ENCODE measurements at regions not wholly inside any gene's neighbourhood (a gene's known extent, or its start where the extent isn't known, plus 50 kb on each side); places are given as distances from the start of the nearest gene placed in this dataset.

DNA sequence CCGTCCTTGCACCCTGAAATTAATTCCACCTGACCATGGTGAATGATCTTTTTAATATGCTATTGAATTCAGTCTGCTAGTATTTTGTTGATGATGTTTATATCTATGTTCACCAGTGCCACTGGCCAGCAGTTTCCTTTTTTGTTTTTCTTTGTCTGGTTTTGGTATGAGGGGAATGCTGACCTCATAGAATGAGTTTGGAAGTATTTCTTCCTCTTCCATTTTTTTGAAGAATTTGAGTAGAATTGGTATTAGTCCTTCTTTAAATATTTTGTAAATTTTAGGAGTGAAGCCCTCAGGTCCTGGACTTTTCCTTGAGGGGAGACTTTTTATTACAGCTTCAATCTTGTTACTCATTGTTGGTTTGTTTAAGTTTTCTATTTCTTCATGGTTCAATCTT is 231.6 kb downstream of the MRPL39 start:
- no peak for DNase-seq

DNA sequence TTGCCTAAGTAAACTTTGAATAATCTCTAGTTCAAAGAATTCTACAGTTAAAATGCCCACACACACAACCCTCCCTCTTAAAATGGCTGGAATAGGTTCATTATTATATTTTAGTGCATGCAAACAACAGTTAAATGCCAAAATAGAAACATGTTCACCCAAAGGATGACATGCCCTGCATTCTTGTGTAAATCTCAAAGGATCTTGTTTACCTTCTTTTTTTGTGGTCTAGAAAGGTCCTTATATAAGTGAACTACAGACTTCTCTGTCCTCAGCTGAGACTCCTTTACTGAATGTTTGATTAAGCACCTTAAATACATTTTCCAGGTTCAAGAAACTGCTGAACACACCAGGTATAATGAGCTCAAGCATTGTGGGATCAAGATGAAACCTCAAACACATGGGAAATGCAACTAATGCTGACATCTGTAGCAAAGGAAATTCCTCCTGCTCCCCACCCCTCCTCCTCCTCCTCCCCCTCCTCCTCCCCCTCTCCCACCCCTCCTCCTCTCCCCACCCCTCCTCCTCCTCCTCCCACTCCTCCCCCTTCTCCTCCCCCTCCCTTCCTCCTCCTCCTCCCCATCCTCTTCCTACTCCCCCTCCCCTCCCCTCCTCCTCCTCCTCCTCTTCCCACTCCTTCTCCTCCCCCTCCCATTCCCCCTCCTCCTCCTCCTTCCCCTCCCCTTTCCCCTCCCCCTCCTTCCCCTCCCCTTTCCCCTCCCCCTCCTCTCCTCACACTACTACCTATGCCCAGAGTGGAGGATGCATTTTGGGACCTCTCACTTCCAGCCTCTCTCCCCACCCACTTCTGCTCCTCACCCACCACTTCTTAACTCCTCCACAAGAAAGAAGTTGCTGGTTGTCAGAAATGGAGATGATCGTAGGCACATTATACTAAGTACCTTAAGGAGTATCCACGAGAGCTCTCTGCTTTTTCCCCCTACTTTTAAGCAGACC is 233.9 kb downstream of the MRPL39 start:
- DNase-seq = no peak

DNA sequence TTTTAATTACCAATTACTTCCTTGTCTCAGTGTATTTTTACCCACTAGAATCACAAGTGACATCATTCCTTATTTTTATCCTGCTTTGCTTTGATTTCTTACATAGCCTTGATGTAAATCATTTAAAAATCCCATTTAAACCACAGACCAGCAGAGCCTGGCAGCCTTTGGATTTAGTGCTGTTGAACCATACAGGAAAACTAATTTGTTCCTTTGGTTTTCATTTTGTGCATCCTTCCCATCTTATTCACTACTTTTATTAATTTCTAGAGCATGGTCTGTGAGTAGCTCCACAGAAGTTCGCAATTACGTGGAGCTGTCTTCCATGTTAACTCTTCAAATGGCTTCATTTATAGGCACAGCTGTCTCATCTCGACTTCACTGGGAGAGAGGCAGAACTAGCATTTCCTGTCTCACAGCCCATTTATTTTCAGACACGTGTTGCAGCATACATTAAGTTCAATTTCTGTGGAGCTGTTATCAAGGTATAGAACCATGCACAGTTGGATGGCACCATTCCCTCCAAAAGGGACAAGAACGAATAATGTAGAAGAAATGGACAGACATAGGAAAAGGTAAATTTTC is 235.3 kb downstream of the MRPL39 start:
- no peak for DNase-seq

DNA sequence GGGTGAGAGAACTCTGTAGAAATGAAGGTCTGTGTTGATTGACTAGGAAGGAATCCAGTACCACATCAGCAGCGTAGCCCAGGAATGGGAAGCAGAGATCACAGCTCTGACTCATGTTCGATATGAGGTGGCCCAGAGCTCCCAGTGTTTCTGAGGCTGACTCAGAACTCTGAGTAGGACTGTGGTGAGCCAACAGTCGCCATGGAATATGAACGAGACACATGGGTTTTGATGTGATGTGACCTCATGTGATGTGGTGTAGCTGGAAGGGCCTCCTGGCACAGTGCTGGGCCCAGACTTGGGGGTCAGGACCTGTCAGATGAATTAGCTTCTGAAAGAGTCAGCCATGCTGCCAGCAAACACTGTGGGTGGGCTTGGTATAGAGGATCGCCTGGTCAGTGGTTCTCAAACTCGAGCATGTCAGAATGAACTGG is 237.0 kb downstream of the MRPL39 start:
- DNase-seq = no peak

- no peak for DNase-seq
These were observed 237.6 kb downstream of the MRPL39 start for GRCh38 chr21:25369524-25370300.

DNA sequence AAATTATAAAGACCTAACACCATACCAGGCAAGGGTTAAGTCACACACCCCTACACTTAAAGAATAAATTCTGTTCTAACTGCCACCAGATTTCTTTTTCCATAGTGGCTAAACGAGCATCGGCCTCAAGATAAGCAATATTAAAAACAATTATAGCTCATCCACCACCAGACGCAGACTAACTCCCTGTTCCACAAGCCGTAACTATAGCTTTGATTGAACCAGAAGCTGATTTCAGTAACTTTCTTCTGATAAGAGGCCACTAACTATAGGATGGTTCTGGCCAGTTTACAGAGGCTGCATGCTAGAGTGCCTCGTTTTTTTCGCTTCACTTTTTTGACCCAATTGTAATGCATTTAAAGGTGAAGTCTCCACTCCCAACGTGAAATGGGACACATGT is 238.8 kb downstream of the MRPL39 start:
- no peak for DNase-seq

DNA sequence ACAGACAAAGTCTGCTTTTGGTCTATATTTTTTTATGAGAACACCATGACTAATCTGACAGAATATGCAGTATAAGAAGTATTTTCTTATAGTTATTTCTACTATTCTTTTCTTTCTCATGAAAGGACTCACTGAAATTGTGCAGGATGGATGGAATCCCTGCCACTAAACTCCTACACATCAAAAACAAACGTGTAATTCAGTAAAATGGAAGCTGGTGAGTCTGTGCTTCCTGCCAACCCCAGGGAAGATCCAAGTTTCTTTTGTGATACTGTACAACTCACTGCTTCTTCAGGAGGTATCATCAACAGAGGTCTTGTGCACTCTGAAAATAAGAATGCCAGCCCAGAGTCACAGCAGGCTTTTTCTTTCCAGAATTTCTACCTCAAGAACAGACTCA is 241.2 kb downstream of the MRPL39 start:
- DNase-seq = no peak

DNA sequence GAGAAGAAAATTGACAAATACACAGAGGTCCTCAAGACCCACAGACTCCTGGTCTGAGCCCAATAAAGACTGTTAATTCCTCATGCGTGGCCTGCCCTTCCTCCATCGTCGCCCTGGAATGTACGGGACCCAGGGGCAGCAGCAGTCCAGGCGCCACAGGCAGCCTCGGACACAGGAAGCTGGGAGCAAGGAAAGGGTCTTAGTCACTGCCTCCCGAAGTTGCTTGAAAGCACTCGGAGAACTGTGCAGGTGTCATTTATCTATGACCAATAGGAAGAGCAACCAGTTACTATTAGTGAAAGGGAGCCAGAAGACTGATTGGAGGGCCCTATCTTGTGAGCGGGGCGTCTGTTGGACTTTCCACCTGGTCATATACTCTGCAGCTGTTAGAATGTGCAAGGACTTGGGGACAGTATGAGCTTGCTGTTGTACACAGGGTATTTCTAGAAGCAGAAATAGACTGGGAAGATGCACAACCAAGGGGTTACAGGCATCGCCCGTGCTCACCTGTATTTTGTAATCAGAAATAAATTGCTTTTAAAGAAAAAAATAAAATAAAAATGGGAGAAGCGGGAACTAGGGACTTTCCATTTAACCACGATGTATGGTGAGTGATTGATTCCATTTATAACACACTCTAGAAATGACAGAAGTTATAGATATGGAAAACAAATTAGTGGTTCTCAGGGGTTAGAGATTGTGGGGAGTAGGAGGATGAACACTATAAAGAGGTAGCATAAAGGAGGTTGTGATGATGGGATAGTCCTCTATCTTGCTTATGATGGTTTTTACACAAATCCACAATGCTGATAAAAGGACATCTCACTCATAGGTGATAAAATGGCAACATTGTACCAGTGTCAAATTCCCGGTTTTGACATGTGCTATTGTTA is 244.7 kb downstream of the MRPL39 start:
- no peak for DNase-seq

GRCh38 chr21:25361765-25362164 is 245.5 kb downstream of the MRPL39 start:
- DNase-seq = no peak

- DNase-seq = no peak
These were observed 246.2 kb downstream of the MRPL39 start for GRCh38 chr21:25361097-25361496.

- DNase-seq = no peak
These were observed 246.7 kb downstream of the MRPL39 start for GRCh38 chr21:25360593-25360992.

DNA sequence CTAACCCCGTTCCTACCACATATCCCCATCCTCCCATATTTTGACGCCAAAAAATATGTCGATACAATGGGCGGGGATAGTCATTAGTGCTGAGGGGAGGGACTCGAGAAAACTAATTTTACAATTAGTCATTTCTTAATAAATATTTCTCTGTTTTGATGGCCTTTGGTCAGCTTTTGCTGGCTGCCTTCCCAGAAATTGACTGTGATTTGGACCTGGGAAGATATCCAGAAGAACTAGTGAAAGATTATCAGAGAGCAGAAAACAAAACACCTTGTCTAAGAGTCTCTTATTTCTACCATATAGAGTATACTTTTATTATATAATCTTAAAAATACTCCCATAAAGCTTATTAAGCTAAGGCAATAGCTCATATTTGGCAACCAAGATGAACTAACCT is 247.6 kb downstream of the MRPL39 start:
- DNase-seq = no peak

GRCh38 chr21:25350056-25350455 is 257.2 kb downstream of the MRPL39 start:
- DNase-seq = no peak

DNA sequence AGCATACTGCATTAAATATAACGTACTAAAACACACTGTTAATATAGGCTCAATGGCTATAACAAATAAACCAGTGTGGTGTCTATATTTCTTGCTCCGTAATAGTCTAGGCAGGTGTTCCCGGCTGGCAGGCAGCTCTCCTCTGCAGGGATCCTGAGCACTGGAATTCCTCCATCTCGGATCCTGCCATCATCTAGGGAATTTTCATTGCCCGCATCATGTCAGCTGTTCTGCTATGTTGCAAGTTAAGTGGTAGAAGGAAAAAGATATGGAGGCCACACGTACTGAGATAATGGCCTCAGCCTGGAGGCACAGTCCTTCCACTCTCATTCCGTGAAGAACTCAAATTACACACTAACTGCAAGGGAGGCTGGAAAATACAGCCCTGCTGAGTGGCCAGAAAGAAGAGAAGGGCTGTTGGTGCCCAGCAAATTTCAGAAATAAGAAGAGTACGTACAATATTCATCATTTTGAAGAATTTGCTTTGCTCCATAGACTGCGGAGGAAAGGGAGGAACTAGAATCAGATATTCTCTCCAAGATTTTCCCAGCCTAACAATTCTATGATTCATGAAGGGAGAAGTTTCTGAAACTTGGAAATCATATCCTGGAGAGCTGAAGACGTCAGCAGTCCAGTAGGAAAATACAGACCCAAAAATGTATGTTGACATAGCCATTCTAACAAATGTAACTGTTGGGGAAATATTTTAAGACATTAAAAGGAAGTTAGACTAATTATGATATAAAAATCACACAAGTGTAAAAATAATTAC is 263.3 kb downstream of the MRPL39 start:
- no peak for DNase-seq

- DNase-seq = no peak
These were observed 264.5 kb downstream of the MRPL39 start for GRCh38 chr21:25342816-25343215.

GRCh38 chr21:25341981-25342380 is 265.3 kb downstream of the MRPL39 start:
- DNase-seq = no peak

DNA sequence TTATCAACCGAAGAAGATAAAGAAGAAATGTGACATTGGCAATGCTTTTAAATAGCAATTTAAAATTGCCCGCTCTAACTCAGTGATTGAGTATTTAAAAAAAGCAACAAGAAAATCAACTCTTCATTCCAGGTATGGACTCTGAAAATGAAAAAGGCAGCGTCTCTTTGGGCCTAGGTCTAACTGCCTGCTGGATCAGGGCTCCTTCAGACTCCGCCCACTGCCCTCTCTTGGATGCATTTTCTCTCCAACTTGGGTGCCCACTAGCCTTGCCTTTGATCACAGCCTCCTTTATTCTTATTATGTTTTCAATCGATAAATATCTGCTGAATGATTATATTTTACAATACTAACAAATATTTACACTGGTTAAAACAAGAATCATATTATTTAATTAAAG is 268.9 kb downstream of the MRPL39 start:
- DNase-seq = no peak

DNA sequence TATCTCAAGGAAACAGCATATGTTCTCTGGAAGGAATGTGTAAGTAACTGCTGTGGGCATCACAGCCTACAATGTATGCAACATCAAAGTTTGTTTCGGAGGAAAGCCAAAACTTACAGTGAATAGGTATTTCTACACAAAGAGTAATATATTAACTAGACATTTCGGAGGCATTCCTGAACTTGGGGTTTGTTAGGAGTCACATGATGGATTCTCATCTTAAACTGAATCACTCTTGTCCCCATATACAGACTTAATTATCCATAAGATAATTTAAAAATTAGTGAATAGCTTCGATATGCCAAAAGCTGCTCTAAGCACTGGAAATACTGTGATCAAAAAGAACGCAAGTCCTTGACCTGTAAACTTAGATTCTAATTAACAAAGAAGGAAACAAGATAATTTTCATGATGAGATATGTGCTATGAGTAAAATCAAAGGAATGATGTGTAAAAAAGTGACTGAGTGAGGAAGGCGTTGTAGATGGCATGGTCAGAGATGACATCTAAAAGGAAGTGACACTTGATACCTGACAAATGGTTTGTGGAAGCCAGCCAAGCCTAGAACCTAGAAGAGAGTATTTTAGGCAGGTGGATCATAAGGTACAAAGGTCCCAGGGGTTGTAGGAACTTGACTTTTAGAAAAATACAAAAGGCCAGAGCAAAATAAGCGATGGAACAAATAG is 273.1 kb downstream of the MRPL39 start:
- DNase-seq = no peak

- no peak for DNase-seq
These were observed 276.0 kb downstream of the MRPL39 start for GRCh38 chr21:25331286-25331685.

DNA sequence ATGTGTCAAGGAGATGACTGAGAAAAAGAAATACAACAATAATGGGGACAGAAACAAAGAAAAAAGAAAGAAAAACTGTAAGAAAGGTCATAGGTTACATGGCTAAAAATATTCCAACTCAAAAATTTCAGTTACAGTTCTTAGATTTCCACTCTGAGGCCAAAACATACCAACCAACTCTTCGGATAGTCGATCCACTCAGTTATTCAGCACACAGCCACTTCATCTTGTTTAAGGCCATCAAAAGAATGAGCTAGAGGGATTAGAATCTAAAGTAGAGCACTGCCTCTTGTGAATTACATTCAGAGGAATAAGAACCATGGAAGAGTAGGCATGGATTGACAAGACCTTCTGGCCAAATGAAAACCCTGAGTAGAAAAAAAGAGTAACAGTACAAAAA is 277.0 kb downstream of the MRPL39 start:
- DNase-seq = no peak

Data from renal pelvis (tissue), 1 donor.